ENCODE measurements at regions not wholly inside any gene's neighbourhood (a gene's known extent, or its start where the extent isn't known, plus 50 kb on each side); places are given as distances from the start of the nearest gene placed in this dataset.

GRCh38 chr10:2850202-2850601, 217.1 kb upstream of the PFKP start:
- DNase-seq, result no peak

DNA sequence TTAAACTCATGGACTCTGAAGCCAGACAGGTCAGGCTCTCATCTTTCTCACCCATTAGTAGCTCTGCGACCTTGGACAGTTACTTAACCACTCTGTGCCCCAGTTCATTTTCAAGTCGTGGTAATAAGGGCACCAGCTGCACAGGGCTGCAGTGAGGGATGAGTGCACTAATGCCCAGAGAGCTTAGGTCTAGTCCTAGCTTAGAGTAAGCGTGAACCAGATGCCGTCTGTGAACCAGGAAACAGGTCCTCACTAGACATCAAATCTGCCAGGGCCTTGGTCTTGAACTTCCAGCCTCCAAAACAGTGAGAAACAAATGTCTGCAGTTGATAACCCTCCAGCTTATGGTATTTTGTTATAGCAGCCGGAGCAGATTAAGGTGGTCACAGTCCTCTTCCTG, 222.4 kb upstream of the PFKP start:
- DNase-seq, result no peak

- DNase-seq, result no peak
Observed at GRCh38 chr10:2839081-2839725, 228.1 kb upstream of the PFKP start.

- DNase-seq, result no peak
Observed at GRCh38 chr10:2837674-2838073, 229.7 kb upstream of the PFKP start.

- no peak for DNase-seq
Observed at GRCh38 chr10:2836921-2837662, 230.3 kb upstream of the PFKP start.

DNA sequence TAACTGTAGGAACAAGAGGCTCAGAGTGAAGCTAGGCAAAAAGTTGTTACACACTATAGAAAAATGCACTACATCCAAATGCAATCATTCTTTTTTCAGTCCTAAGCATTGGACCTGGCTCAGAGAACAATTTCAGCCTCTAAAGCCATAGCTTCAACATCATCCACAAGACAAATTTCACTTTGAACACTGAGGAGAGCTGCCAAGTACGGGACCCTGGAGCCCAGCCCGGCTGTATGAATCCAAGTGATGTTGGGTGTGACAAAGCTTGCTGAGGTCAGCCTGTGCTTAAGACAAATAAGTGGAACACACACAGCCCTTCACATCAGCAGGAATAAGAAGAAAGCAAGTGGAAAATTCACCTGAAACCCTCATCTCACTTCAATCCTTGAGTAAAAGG, 233.1 kb upstream of the PFKP start:
- no peak for DNase-seq

GRCh38 chr10:2831509-2831908, 235.8 kb upstream of the PFKP start:
- DNase-seq, result no peak

DNA sequence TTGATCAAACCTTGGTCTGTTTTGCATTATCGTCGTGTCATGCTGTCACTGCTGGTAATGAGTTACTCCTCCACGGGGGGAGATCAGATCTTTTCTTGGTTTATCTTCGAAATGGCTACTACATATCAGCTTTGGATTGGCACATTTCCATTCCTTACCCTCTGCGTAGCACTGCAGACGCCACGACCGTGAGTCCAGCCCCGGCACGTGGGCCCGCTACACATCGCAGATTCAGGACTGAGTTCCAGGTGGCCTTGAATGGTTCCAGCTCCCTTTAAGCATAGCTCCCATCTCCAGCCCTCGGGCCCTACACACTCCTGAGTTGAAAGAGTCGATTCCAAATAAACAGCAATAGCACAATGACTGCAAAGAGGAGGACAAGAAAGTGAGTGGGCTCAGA, 238.6 kb upstream of the PFKP start:
- no peak for DNase-seq

DNA sequence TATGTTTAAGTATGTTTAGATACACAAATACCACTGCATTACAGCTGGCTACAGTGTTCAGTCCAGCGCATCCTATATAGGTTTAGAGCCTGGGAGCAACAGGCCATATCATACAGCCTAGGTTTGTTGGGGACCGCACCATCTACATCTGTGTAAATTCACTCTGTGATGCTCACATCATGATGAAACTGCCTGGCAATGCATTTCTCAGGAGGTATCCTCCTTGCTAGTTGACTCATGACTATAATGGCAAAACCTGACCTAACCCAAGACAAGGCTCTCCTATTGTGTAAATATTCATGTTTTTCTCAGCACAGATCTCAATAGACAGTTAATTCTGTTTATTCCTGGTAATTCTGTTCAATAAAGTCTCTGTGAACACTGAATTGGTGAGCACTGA, 240.7 kb upstream of the PFKP start:
- no peak for DNase-seq

DNA sequence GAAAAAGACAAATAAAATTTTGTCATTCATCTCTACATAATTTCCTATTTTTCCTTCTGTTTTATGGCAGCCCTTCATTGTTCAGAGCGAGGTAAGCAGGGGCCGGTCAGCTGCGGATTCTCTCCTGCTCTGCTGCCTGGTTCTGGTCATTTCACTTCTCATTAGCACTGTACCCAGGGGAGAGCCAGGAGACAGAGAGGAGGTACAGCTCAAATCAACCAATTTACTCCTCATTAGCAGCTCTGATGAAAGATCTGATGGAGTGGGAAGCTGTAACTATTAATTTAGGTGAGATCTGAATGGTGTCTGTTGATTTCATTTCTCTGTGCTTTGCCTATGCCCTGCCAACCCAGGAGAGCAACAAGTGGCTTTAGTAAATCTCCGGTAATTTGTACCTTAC, 241.5 kb upstream of the PFKP start:
- no peak for DNase-seq

DNA sequence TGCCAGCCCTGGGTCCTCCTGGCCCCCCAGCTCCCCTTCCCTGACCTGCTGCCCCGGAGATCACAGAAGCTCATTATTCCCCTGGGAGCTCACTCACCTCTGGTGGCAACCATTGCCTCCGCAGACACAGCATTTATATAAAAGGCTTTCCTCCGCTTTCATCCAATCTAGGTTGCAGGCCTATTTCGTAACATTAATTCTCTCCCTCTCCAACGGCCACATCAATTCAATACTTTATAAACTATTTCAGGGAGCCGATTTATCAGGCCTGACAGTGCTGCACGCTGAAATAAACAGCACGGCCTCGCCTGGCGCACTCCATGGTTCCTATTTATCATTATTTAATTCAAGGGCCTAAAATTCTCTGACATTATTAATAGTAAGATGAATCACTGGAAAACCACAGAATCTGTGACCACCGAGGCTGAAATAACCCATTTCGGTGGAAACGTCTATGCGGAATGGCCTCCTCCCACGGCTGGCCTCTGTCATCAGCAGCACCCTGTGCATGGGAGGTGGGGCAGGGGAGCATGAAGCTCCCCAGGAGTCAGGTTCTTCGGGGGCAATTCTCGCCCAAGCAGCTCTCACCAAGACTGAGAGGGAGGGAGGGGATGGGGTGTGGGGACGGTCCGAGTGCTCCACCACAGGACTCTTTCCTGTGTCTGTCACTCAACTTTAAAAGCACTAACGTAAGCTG, 249.3 kb upstream of the PFKP start:
- DNase-seq, result no peak

DNA sequence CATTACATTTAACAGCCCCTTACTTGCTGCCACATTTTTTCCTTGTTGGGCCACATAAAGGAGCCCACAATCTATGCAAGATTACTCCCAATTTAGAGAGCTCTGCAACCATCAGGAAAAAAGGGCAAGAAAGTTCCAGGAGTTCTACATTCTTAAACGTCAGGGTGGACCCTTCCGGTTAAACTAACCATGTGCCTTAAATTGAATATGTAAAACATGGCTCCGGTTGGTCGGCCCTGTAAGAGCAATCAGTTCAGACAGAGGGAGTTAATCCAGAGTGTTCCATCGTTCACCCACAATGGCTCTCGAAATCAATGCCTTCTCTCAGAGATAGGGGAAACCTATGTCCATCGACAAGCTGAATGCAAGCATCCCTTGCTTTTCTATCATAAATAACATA, 253.7 kb upstream of the PFKP start:
- no peak for DNase-seq

GRCh38 chr10:2813286-2813685, 254.1 kb upstream of the PFKP start:
- no peak for DNase-seq

DNA sequence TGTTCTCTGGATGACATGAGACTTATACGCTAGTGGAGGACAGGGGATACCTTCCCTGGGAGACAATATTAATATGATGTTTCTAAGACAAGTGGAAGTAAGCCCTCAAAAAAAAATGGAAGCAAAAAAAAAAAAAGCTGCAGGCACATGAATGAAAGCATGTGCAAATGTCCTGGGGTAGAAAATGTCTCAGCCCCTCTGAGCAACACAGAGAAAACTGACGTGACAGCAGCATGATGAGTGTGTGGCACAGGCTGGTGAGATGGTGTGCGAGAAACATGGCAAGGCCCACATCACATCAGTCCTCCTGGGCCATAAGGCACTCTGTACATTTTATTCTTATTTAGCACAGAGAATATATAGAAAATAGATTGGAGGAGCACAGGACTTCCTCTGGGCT, 254.7 kb upstream of the PFKP start:
- no peak for DNase-seq

DNA sequence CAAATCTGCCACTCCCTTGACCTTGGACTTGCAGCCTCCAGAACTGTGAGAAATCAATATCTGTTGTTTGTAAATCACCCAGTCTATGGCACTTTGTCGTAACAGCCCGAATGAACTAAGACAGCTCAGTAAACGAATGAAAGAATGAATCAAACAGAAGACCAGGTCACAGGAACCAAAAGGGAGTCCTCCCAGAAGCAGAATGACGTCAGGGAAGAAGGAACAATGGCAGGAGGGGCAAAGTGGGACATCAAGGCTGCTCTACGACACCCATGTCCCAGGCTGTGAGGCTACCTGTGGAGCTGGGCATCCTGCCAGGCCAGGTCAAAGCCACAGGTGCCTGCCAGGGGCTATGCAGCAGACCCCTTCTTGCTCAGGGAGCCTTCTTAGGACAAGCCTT, 267.2 kb upstream of the PFKP start:
- no peak for DNase-seq

DNA sequence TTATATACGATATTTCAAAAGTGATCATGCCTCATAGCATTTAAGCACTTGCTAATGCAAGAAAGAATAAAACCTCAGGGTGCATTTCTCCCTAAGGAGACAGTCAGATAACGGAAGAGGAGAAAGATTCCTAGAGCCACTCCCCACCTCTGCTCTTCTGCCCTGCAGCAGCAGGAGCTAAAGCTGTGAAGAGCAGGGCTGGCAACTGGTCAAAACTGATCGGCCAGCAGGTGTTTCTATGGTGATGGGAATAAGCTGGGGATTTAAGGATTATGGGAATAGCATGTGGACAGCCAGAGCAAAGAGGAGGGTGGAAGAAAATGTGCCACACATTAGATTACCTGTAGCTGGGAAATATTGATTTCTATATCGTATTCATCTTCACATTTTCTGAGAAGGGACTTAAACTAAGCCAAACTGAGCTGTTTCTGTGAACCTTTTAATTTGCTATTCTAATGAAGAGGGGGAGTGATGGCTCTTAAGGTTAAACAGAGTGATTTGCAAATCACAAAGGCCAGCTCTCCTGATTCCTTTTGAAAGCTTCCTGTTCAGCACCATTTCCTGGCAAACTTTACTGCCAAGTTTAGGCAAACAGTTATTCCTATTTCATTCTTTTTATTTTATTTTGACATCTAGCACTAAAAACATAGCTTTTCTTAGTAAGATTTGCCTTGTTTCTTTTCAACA, 268.9 kb upstream of the PFKP start:
- DNase-seq, result no peak

DNA sequence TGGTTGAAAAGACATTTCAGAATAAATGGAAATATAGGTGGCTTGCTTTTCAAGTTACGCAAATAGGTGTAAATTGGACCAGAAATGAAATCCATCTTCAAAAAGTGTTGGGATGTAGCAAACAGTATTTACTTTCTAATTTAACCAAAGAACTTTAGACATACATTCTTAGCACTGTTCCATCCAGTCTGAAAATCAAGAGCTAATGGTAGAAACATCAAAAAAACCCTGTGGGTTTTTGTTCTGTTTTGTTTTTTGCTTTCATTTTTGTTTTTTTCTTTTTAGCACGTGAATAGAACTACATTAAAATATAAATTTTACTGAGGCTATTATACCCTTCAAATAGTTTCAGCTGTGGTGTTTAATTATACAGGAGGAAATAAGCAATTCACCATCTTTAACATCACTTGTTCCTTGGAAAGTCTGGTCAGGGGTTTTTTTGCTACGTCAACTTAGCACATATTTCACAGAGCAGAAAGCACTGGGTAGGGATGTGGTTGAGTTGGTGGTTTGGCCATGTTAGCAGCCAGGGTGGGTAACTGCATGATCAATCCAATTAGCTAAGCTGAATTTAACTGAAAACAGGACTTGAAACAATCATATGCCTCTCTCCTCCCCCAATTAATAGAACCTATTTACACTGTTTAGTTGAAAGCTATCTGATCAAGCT, 275.4 kb upstream of the PFKP start:
- DNase-seq, result no peak

GRCh38 chr10:2790396-2791188, 276.8 kb upstream of the PFKP start:
- no peak for DNase-seq

DNA sequence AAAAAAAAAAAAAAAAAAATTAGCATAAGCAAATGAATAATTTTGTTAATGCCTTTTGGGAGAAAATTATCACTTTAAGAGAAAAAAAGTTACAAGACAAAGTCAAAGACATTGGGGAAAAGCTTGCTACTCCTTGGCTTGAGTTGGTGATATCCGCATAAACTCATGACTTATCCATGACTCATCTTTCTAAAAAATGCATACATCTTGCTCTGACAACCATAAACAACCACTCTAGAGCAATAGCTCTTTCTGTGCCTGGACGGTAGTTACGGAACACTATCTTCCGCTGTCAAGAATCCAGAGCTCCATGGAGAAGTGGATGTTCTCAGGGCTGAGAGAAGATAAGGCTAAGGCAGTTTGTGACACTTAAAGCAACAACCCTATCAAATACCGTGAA, 281.1 kb upstream of the PFKP start:
- no peak for DNase-seq

DNA sequence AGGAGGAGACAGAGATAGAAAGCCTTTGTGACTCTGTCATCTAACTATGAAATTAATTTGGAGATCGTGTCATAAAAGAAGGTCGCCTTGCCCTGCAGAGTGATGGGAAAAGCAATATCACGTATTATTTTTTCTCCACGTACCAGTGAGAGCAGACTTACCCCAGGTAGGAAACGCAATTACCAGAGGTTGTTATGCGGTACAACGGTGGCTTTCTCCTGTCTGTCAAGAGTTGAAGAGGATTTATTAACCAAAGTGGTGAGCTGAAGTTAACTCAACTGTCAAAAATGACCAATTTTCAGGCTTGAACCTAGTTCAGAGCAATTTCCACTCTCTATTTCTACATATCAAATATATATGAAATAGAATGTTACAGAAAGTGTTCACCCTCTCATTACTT, 282.6 kb upstream of the PFKP start:
- no peak for DNase-seq

GRCh38 chr10:2782950-2783349, 284.4 kb upstream of the PFKP start:
- DNase-seq, result no peak

DNA sequence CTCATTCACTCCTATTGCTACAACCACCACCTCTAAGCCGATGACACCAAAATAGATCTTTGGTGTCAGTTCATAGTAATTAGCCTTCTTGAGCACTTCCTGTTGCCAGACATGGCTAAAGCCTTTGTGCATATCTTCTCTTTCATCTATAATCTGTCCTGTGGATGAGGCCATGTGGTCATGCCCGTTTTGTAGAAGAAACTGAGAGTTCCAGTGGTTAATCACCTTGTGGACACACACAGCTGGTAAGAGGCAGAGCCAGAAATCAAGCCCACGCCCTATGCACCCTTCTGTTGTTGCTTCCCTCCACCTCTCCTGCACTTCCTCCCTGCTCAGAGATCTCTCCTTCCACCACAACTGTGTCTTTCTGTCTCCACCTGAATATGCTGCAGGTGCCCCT, 285.1 kb upstream of the PFKP start:
- no peak for DNase-seq
